Stomach (tissue), 8 donors: ENCODE measurements at regions not wholly inside any gene's neighbourhood (a gene's known extent, or its start where the extent isn't known, plus 50 kb on each side); places are given as distances from the start of the nearest gene placed in this dataset.

Source experiments
- DNase-seq, 2 donors: peaks; one replicate each; pipeline versions ENCODE4 v3.0.0 to v3.0.0-alpha.2; 2013 to 2019
- H3K27ac ChIP-seq, 5 donors: fragments of 200-600 bp in 4 of 5; sonication (generic) in 4 of 5; one replicate each; pipeline ENCODE4 v1.5.1; 2013 to 2019; ENCODE audit warnings: mild to moderate bottlenecking in 1 of 5, moderate library complexity in 1 of 5
- H3K27me3 ChIP-seq, 3 donors: fragments of 200-600 bp; sonication (generic); one replicate each; pipeline ENCODE4 v1.5.1; 2017 to 2019; ENCODE audit warnings: mixed run types in 1 of 3
- H3K36me3 ChIP-seq, 4 donors: fragments of 200-600 bp; sonication (generic); 1 replicate in 3 of 4; 2 replicates in 1 of 4; pipeline ENCODE4 v1.5.1; 2016 to 2019
- H3K4me1 ChIP-seq, 4 donors: fragments of 200-600 bp; sonication (generic); one replicate each; pipeline ENCODE4 v1.5.1; 2016 to 2019
- H3K4me3 ChIP-seq, 4 donors: fragments of 200-600 bp; sonication (generic) in 3 of 4; one replicate each; pipeline ENCODE4 v1.5.1; 2016 to 2019; ENCODE audit warnings: mild to moderate bottlenecking in 1 of 4
- H3K9me3 ChIP-seq, 4 donors: fragments of 200-600 bp; sonication (generic); one replicate each; pipeline ENCODE4 v1.5.1; 2016 to 2019
- EP300 ChIP-seq: sonication (generic); formaldehyde crosslinking; IDR thresholded peaks from one replicate; pipeline ENCODE4 v1.6.1; 2017; ENCODE audit warnings: antibody characterized with exemption
- POLR2A ChIP-seq, 4 donors: fragments of 450-650 bp; IDR thresholded peaks; one replicate each; pipeline ENCODE4 v1.6.1; 2016; ENCODE audit warnings: antibody characterized with exemption in 4 of 4, control low read depth in 2 of 4, mild to moderate bottlenecking in 1 of 4, moderate library complexity in 1 of 4
- POLR2AphosphoS5 ChIP-seq, 3 donors: sonication (generic); formaldehyde crosslinking; IDR thresholded peaks; one replicate each; pipeline ENCODE4 v1.6.1; 2016; ENCODE audit warnings: antibody characterized with exemption in 3 of 3
- WGBS, 5 donors: extraction: QIAGEN DNeasy Blood & Tissue Kit in 3 of 5; methylation state at CpG; one replicate each; pipeline versions ENCODE4 v1.1.5 to v1.1.7; 2013 to 2018; 5-methylcytosine and 5-hydroxymethylcytosine counted together
- intact Hi-C: fragments of 100-400 bp; cut with DNase I; formaldehyde crosslinking; loops from one replicate; pipeline ENCODE4 v1.15.1; 2023; ENCODE audit warnings: low total_unique reads
- TF ChIP-seq, protein P1 (sequence below), 7 experiments: fragments of 450-650 bp in 4 of 7; fragments of 200-600 bp in 3 of 7; sonication (generic) in 3 of 7; IDR thresholded peaks; one replicate each; pipeline ENCODE4 v1.5.1; 2016 to 2019; ENCODE audit warnings: antibody characterized with exemption in 7 of 7, control low read depth in 2 of 7, mild to moderate bottlenecking in 1 of 7
- donor health status: healthy with polysubstance abuse.
- donor health status: Bipolar disorder and iron deficiency.
- donor health status: healthy.

DNA sequence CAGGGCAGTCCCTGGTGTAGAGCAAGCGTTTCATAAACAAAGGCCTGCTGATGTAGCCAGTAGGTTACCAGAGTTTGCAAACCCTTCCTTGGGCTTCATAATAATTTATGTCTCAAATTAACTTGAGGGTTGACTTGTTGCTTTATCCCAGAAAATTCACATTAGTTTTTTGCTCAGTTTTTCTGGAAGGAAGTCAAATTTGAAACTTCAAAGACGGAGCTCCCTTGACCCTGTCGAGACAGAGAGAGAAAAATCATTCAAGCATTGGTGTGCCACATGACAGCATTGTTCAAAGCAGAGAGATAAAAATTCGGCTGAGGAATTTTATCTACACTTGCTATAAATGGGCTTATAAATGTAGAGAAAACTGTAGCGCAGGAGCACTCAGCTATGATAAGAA, 627.7 kb downstream of the TNS3 start:
- DNase-seq: no peak
- Histone ChIP-seq H3K36me3 (no peaks in the 10 kb centered on the region), H3K4me3 (no peak overlapping the region), H3K27me3 (no peaks in the 10 kb centered on the region), H3K9me3 (no peaks in the 10 kb centered on the region), H3K4me1 (no peaks in the 10 kb centered on the region), H3K27ac (no peak overlapping the region)
- WGBS, 5 donors: 29 to 38% (median 36%) methylated on average over 5 of the region's 5 CpGs
- TF ChIP-seq, protein P1, sequence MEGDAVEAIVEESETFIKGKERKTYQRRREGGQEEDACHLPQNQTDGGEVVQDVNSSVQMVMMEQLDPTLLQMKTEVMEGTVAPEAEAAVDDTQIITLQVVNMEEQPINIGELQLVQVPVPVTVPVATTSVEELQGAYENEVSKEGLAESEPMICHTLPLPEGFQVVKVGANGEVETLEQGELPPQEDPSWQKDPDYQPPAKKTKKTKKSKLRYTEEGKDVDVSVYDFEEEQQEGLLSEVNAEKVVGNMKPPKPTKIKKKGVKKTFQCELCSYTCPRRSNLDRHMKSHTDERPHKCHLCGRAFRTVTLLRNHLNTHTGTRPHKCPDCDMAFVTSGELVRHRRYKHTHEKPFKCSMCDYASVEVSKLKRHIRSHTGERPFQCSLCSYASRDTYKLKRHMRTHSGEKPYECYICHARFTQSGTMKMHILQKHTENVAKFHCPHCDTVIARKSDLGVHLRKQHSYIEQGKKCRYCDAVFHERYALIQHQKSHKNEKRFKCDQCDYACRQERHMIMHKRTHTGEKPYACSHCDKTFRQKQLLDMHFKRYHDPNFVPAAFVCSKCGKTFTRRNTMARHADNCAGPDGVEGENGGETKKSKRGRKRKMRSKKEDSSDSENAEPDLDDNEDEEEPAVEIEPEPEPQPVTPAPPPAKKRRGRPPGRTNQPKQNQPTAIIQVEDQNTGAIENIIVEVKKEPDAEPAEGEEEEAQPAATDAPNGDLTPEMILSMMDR (IDR thresholded peaks at IDR 0.05): no peak
- TF ChIP-seq EP300 (no peak), POLR2A (IDR thresholded peaks at IDR 0.05) (no peak), POLR2AphosphoS5 (IDR thresholded peaks at IDR 0.05) (no peak)
- intact Hi-C loops: no loop called here

DNA sequence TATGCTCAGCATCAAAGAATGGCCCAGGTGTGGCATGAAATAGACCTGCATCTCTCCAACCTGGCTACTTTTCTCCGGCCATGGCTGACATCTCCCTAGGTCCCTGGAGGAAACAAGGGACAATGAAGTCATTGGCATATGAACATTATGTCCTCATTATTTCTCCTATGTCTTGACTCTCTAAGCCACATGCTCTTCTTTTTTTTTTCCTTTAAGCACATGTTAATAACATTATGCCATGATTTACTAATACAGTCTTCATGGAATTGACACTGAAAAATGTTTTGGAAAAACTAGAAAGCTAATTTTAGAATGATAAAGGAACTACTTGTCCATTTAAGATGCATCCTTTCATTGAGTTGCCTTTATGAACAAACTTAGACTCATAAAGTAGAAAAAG, 628.9 kb downstream of the TNS3 start:
- TF ChIP-seq, protein P1 (IDR thresholded peaks at IDR 0.05): no peak
- TF ChIP-seq POLR2AphosphoS5 (IDR thresholded peaks at IDR 0.05): no peak
- no peak for TF ChIP-seq POLR2A (IDR thresholded peaks at IDR 0.05)
- no peak for TF ChIP-seq EP300
- no peak for DNase-seq
- Histone ChIP-seq H3K27me3 (no peaks in the 10 kb centered on the region), H3K36me3 (no peaks in the 10 kb centered on the region), H3K9me3 (no peaks in the 10 kb centered on the region), H3K4me1 (no peaks in the 10 kb centered on the region), H3K4me3 (no peak overlapping the region), H3K27ac (no peak overlapping the region)
- 94 to 100% (median 95%) methylated on average over 1 of the region's 1 CpG for WGBS, 5 donors
- intact Hi-C loops: no loop called here

DNA sequence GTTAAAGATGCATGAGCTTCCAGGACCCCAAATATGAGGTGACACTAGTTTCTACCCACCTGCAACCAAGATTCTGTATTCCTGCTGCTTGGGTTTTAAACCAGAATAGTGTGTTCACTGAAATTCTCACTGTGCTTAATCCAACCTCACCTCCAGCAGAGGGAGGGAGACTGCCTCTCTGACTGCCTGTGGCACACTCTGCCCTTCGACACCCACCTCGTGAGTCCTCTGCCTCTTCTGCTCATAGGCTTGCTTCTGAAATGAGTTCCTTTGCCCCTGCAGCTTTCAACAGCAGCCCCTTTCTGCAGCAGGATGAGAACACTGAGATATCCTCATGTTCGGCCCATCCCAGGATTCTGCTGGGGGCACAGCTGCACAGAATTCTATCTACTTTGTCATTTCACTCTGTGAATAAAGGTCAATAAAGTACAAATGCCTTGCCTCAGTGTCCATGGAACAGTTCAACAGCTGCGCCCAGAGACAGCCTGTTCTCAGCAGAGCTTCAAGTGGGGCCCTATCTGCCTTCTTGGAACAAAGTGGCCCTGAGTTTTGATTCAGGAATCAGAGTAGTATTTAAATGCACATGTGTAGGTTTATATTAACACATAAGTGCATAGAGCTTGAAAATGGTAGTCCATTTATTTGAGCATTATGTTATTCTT, 632.5 kb downstream of the TNS3 start:
- intact Hi-C loops: no loop called here
- H3K9me3 ChIP-seq: no peaks in the 10 kb centered on the region
- 62 to 78% (median 75%) methylated on average over 4 of the region's 4 CpGs for WGBS, 5 donors
- H3K4me3 ChIP-seq: no peak overlapping the region
- no peaks in the 10 kb centered on the region for H3K36me3 ChIP-seq
- H3K4me1 ChIP-seq: no peaks in the 10 kb centered on the region
- H3K27ac ChIP-seq: no peak overlapping the region
- TF ChIP-seq EP300 (no peak), POLR2A (IDR thresholded peaks at IDR 0.05) (no peak)
- TF ChIP-seq, protein P1 (IDR thresholded peaks at IDR 0.05): no peak
- no peaks in the 10 kb centered on the region for H3K27me3 ChIP-seq
- no peak for DNase-seq

DNA sequence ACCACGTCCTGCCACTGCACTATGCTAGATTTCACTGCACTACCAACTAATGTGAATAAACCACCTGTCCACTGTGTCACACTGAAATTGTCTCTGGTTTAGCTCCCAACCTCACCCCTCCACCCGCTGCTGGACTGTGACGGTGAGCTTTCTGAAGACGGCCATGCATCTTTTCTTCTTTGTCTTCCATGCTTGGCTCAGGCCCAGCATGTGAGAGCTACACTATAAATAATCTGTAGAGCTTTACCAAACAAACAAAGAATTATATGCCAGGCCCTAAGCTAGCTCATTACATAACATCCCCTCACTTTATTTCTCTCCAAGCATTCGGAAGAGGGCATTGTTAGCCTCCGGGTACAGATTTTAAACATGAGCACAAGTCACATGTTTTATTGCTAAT, 633.2 kb downstream of the TNS3 start:
- DNase-seq: no peak
- Histone ChIP-seq H3K27me3 (no peaks in the 10 kb centered on the region), H3K4me3 (no peak overlapping the region), H3K9me3 (no peaks in the 10 kb centered on the region), H3K4me1 (no peaks in the 10 kb centered on the region), H3K36me3 (no peaks in the 10 kb centered on the region), H3K27ac (no peak overlapping the region)
- TF ChIP-seq, protein P1 (IDR thresholded peaks at IDR 0.05): no peak
- TF ChIP-seq POLR2AphosphoS5 (IDR thresholded peaks at IDR 0.05) (no peak), EP300 (no peak), POLR2A (IDR thresholded peaks at IDR 0.05) (no peak)
- WGBS, 5 donors: 69 to 77% (median 70%) methylated on average over 6 of the region's 6 CpGs
- intact Hi-C loops: no loop called here
